GM12891 (cell line): ENCODE measurements at regions not wholly inside any gene's neighbourhood (a gene's known extent, or its start where the extent isn't known, plus 50 kb on each side); places are given as distances from the start of the nearest gene placed in this dataset.

Source experiments
- POLR2A ChIP-seq: IDR thresholded peaks from 2 replicates; pipeline ENCODE4 v1.6.1; 2011; ENCODE audit warnings: low read depth, low read length, control low read depth
- SPI1 ChIP-seq: IDR thresholded peaks from 2 replicates; pipeline ENCODE4 v1.6.1; 2011; ENCODE audit warnings: low read depth, low read length, control low read depth

GRCh38 chr12:90071996-90072395, 363.4 kb upstream of the ATP2B1 start:
- TF ChIP-seq POLR2A (no peak), SPI1 (no peak)
